Liver (tissue), 8 donors: ENCODE measurements at regions not wholly inside any gene's neighbourhood (a gene's known extent, or its start where the extent isn't known, plus 50 kb on each side); places are given as distances from the start of the nearest gene placed in this dataset.

Experiments used
- DNase-seq: peaks from one replicate; pipeline ENCODE4 v3.0.0-alpha.2; 2017; ENCODE audit warnings: low spot score
- H3K27ac ChIP-seq, 2 donors: one replicate each; pipeline ENCODE4 v1.7.0; 2013; ENCODE audit warnings: inconsistent platforms in 2 of 2, low read length in 2 of 2, control low read depth in 1 of 2, low read depth in 1 of 2, mild to moderate bottlenecking in 1 of 2
- H3K27me3 ChIP-seq, 4 donors: one replicate each; pipeline versions ENCODE4 v1.6.1 to v1.7.0; 2013; ENCODE audit warnings: low read length in 3 of 4, inconsistent platforms in 1 of 4, mild to moderate bottlenecking in 1 of 4, moderate library complexity in 1 of 4; ENCODE audit not compliant: control insufficient read depth in 4 of 4, insufficient read depth in 4 of 4
- H3K36me3 ChIP-seq, 4 donors: one replicate each; pipeline versions ENCODE4 v1.6.1 to v1.7.0; 2013; ENCODE audit warnings: low read length in 3 of 4, mild to moderate bottlenecking in 3 of 4, low read depth in 1 of 4, moderate library complexity in 1 of 4; ENCODE audit not compliant: control insufficient read depth in 4 of 4, insufficient read depth in 3 of 4
- H3K4me1 ChIP-seq, 4 donors: one replicate each; pipeline versions ENCODE4 v1.6.1 to v1.7.0; 2013; ENCODE audit warnings: low read length in 3 of 4, mild to moderate bottlenecking in 3 of 4, moderate library complexity in 1 of 4; ENCODE audit not compliant: control insufficient read depth in 4 of 4, insufficient read depth in 4 of 4
- H3K4me3 ChIP-seq, 3 donors: one replicate each; pipeline versions ENCODE4 v1.6.1 to v1.7.0; 2013; ENCODE audit warnings: low read length in 3 of 3, control low read depth in 1 of 3, low read depth in 1 of 3, mild to moderate bottlenecking in 1 of 3
- H3K9ac ChIP-seq, 2 donors: one replicate each; pipeline ENCODE4 v1.7.0; 2013; ENCODE audit warnings: low read length in 2 of 2, mild to moderate bottlenecking in 2 of 2, moderate library complexity in 2 of 2, control low read depth in 1 of 2, low read depth in 1 of 2
- H3K9me3 ChIP-seq, 4 donors: one replicate each; pipeline versions ENCODE4 v1.6.1 to v1.7.0; 2013; ENCODE audit warnings: low read length in 3 of 4; ENCODE audit not compliant: control insufficient read depth in 4 of 4
- CTCF ChIP-seq: fragments of 150-350 bp; IDR thresholded peaks from 2 replicates; pipeline ENCODE4 v1.5.1; 2017; ENCODE audit warnings: improper control_type of control experiment, low read depth, low read length; ENCODE audit not compliant: missing input control
- EGR1 ChIP-seq, 2 donors: IDR thresholded peaks; 2 replicates each; pipeline ENCODE4 v1.6.1; 2016 to 2018; ENCODE audit warnings: antibody characterized with exemption in 2 of 2, low read depth in 2 of 2
- HNF4G ChIP-seq: IDR thresholded peaks from 2 replicates; pipeline ENCODE4 v1.6.1; 2016; ENCODE audit warnings: antibody characterized with exemption
- REST ChIP-seq: IDR thresholded peaks from 2 replicates; pipeline ENCODE4 v1.6.1; 2016; ENCODE audit warnings: antibody characterized with exemption, mild to moderate bottlenecking
- SP1 ChIP-seq: IDR thresholded peaks from 2 replicates; pipeline ENCODE4 v1.6.1; 2018; ENCODE audit warnings: antibody characterized with exemption, mild to moderate bottlenecking
- WGBS: extraction: QIAGEN DNeasy Blood & Tissue Kit; methylation state at CpG from one replicate; pipeline ENCODE4 v1.1.7; 2013; 5-methylcytosine and 5-hydroxymethylcytosine counted together
- donor health status: healthy.
- donor health status: healthy.
- donor health status: healthy.
- donor health status: healthy.
- donor health status: healthy.

- Histone ChIP-seq H3K4me3 (no peak overlapping the region), H3K4me1 (no peaks in the 10 kb centered on the region), H3K27ac (no peak overlapping the region), H3K9me3 (peaks cover 0 to 5% (median 2%) of the 10 kb centered on the region in 4 donors), H3K27me3 (no peaks in the 10 kb centered on the region), H3K36me3 (no peaks in the 10 kb centered on the region), H3K9ac (no peak overlapping the region)
- DNase-seq: no peak
- no peak for TF ChIP-seq SP1
- 86% methylated on average over 4 of the region's 4 CpGs for WGBS
These were observed 186.2 kb upstream of the CST7 start for GRCh38 chr20:24762791-24763350.

- WGBS: 79% methylated on average over 26 of the region's 26 CpGs
- H3K9me3 ChIP-seq: peaks cover 0 to 5% (median 2%) of the 10 kb centered on the region in 4 donors
These were observed 185.6 kb upstream of the CST7 start for GRCh38 chr20:24763386-24764026.

More at GRCh38 chr20:24763386-24764026, 185.6 kb upstream of the CST7 start:
- Histone ChIP-seq H3K36me3 (no peaks in the 10 kb centered on the region), H3K9ac (no peak overlapping the region), H3K27ac (no peak overlapping the region), H3K4me3 (no peak overlapping the region), H3K4me1 (no peaks in the 10 kb centered on the region), H3K27me3 (no peaks in the 10 kb centered on the region)
- TF ChIP-seq HNF4G (no peak), EGR1 (IDR thresholded peaks at IDR 0.05; ENCODE audit: low read depth in 2 of 2) (no peak), SP1 (no peak), CTCF (no peak), REST (no peak)
- DNase-seq: no peak
